Vagina (tissue), 2 donors: ENCODE measurements at regions not wholly inside any gene's neighbourhood (a gene's known extent, or its start where the extent isn't known, plus 50 kb on each side); places are given as distances from the start of the nearest gene placed in this dataset.

ENCODE experiments used
- DNase-seq, 2 donors: peaks; one replicate each; pipeline ENCODE4 v3.0.0-alpha.2; 2017; ENCODE audit errors: extremely low spot score in 2 of 2
- H3K27ac ChIP-seq: fragments of 200-600 bp; sonication (generic); one replicate; pipeline ENCODE4 v1.5.1; 2019
- H3K27me3 ChIP-seq: fragments of 200-600 bp; sonication (generic); one replicate; pipeline ENCODE4 v1.5.1; 2019
- H3K36me3 ChIP-seq, 2 donors: fragments of 200-600 bp; sonication (generic); one replicate each; pipeline ENCODE4 v1.5.1; 2017 to 2019
- H3K4me1 ChIP-seq: fragments of 200-600 bp; sonication (generic); one replicate; pipeline ENCODE4 v1.5.1; 2019
- H3K4me3 ChIP-seq, 2 donors: fragments of 200-600 bp; sonication (generic); 1 replicate in 1 of 2; 2 replicates in 1 of 2; pipeline ENCODE4 v1.5.1; 2016 to 2019
- H3K9me3 ChIP-seq: fragments of 200-600 bp; sonication (generic); one replicate; pipeline ENCODE4 v1.5.1; 2019
- CTCF ChIP-seq, 3 experiments: fragments of 450-650 bp in 2 of 3; fragments of 200-600 bp in 1 of 3; sonication (generic) in 1 of 3; IDR thresholded peaks; one replicate each; pipeline ENCODE4 v1.5.1; 2017 to 2019; ENCODE audit warnings: antibody characterized with exemption in 3 of 3, mild to moderate bottlenecking in 2 of 3, moderate library complexity in 2 of 3
- POLR2A ChIP-seq, 2 donors: fragments of 450-650 bp; IDR thresholded peaks; one replicate each; pipeline ENCODE4 v1.6.1; 2017; ENCODE audit warnings: antibody characterized with exemption in 2 of 2, mild to moderate bottlenecking in 2 of 2, moderate library complexity in 2 of 2
- POLR2AphosphoS5 ChIP-seq, 2 donors: sonication (generic); formaldehyde crosslinking; IDR thresholded peaks; one replicate each; pipeline ENCODE4 v1.9.0; 2017; ENCODE audit warnings: antibody characterized with exemption in 2 of 2, mild to moderate bottlenecking in 2 of 2, low read depth in 1 of 2; ENCODE audit not compliant: insufficient read depth in 1 of 2
- intact Hi-C: fragments of 100-400 bp; cut with DNase I; formaldehyde crosslinking; loops from one replicate; pipeline ENCODE4 v1.15.1; 2023

- H3K4me3 ChIP-seq = peak overlapping the region; percentile 52 to 59
- H3K27ac ChIP-seq = peak overlapping the region; percentile 86
- H3K27me3 ChIP-seq = no peaks in the 10 kb centered on the region
- no peak for DNase-seq
- H3K4me1 ChIP-seq = peaks cover 22% of the 10 kb centered on the region
- H3K36me3 ChIP-seq = no peaks in the 10 kb centered on the region
- no peaks in the 10 kb centered on the region for H3K9me3 ChIP-seq
- TF ChIP-seq POLR2AphosphoS5 (IDR thresholded peaks at IDR 0.05; ENCODE audit: insufficient read depth in 1 of 2, low read depth in 1 of 2) = peak in 1 of 2 donors; percentile 23
- no peak for TF ChIP-seq CTCF (IDR thresholded peaks at IDR 0.05)
- intact Hi-C loops = no loop called here
Measured at GRCh38 chr9:129437626-129438323, 183.1 kb downstream of the C9orf50 start.

- Histone ChIP-seq H3K4me3 (peak overlapping the region; percentile 52 to 59), H3K27ac (peak overlapping the region; percentile 86), H3K36me3 (no peaks in the 10 kb centered on the region), H3K27me3 (no peaks in the 10 kb centered on the region), H3K9me3 (no peaks in the 10 kb centered on the region), H3K4me1 (peaks cover 22% of the 10 kb centered on the region)
- no peak for DNase-seq
- intact Hi-C loops = no loop called here
- no peak for TF ChIP-seq POLR2A (IDR thresholded peaks at IDR 0.05)
- peak in 1 of 2 donors; percentile 71 for TF ChIP-seq POLR2AphosphoS5 (IDR thresholded peaks at IDR 0.05; ENCODE audit: insufficient read depth in 1 of 2, low read depth in 1 of 2)
- TF ChIP-seq CTCF (IDR thresholded peaks at IDR 0.05) = no peak
Measured at GRCh38 chr9:129436751-129437625, 183.9 kb downstream of the C9orf50 start.

- Histone ChIP-seq H3K9me3 (no peaks in the 10 kb centered on the region), H3K4me3 (peak overlapping the region; percentile 52 to 59), H3K36me3 (no peaks in the 10 kb centered on the region), H3K27me3 (no peaks in the 10 kb centered on the region), H3K4me1 (peaks cover 22% of the 10 kb centered on the region), H3K27ac (peak overlapping the region; percentile 86)
- intact Hi-C loops = no loop called here
- DNase-seq = no peak
- TF ChIP-seq POLR2A (IDR thresholded peaks at IDR 0.05) (no peak), CTCF (IDR thresholded peaks at IDR 0.05) (no peak), POLR2AphosphoS5 (IDR thresholded peaks at IDR 0.05; ENCODE audit: insufficient read depth in 1 of 2, low read depth in 1 of 2) (no peak)
Measured at GRCh38 chr9:129435988-129436717, 184.7 kb downstream of the C9orf50 start.

GRCh38 chr9:129435291-129435690 is 185.6 kb downstream of the C9orf50 start:
- intact Hi-C loops = no loop called here
- H3K27ac ChIP-seq = peak overlapping the region; percentile 86
- TF ChIP-seq CTCF (IDR thresholded peaks at IDR 0.05) (no peak), POLR2A (IDR thresholded peaks at IDR 0.05) (no peak), POLR2AphosphoS5 (IDR thresholded peaks at IDR 0.05; ENCODE audit: insufficient read depth in 1 of 2, low read depth in 1 of 2) (no peak)
- H3K4me1 ChIP-seq = peaks cover 22% of the 10 kb centered on the region
- no peak for DNase-seq
- no peaks in the 10 kb centered on the region for H3K9me3 ChIP-seq
- H3K4me3 ChIP-seq = no peak overlapping the region
- no peaks in the 10 kb centered on the region for H3K36me3 ChIP-seq
- no peaks in the 10 kb centered on the region for H3K27me3 ChIP-seq
